Cerebellar cortex (tissue), 1 donor: ENCODE measurements at regions not wholly inside any gene's neighbourhood (a gene's known extent, or its start where the extent isn't known, plus 50 kb on each side); places are given as distances from the start of the nearest gene placed in this dataset.
A peak's percentile ranks its signal among the peaks of the same experiment; 100 is the strongest.

ENCODE experiments used
- DNase-seq: peaks from one replicate; pipeline ENCODE4 v3.0.0-alpha.2; 2015; ENCODE audit warnings: low spot score

GRCh38 chr5:54927097-54927746 lies 58.2 kb downstream of the ESM1 start:
- no peak for DNase-seq

- no peak for DNase-seq
These were observed 60.9 kb downstream of the ESM1 start for GRCh38 chr5:54924487-54924886.

GRCh38 chr5:54917323-54917722 lies 68.1 kb downstream of the ESM1 start:
- DNase-seq = no peak

GRCh38 chr5:54915466-54916027 lies 69.8 kb downstream of the ESM1 start:
- no peak for DNase-seq

GRCh38 chr5:54912021-54912420 lies 73.4 kb downstream of the ESM1 start:
- no peak for DNase-seq

GRCh38 chr5:54909911-54910870 lies 75.2 kb downstream of the ESM1 start:
- DNase-seq = no peak

GRCh38 chr5:54908774-54909525 lies 76.4 kb downstream of the ESM1 start:
- no peak for DNase-seq

GRCh38 chr5:54905942-54906537 lies 79.4 kb downstream of the ESM1 start:
- DNase-seq = peak; percentile 34

- no peak for DNase-seq
These were observed 80.1 kb downstream of the ESM1 start for GRCh38 chr5:54905246-54905795.

GRCh38 chr5:54904425-54904824 lies 81.0 kb downstream of the ESM1 start:
- DNase-seq = peak; percentile 21

GRCh38 chr5:54902791-54903473 lies 82.5 kb downstream of the ESM1 start:
- DNase-seq = no peak

GRCh38 chr5:54900984-54901725 lies 84.2 kb downstream of the ESM1 start:
- DNase-seq = no peak

- DNase-seq = no peak
These were observed 88.4 kb downstream of the ESM1 start for GRCh38 chr5:54897001-54897400.

- DNase-seq = peak; percentile 63
These were observed 89.5 kb downstream of the ESM1 start for GRCh38 chr5:54895816-54896341.

- no peak for DNase-seq
These were observed 90.2 kb downstream of the ESM1 start for GRCh38 chr5:54894957-54895815.

GRCh38 chr5:54889826-54890225 lies 95.6 kb downstream of the ESM1 start:
- no peak for DNase-seq

- no peak for DNase-seq
These were observed 97.7 kb downstream of the ESM1 start for GRCh38 chr5:54887663-54888062.

- no peak for DNase-seq
These were observed 98.5 kb downstream of the ESM1 start for GRCh38 chr5:54886866-54887265.

- DNase-seq = no peak
These were observed 99.8 kb downstream of the ESM1 start for GRCh38 chr5:54885636-54886035.
